SHP77 (cell line): ENCODE measurements at regions not wholly inside any gene's neighbourhood (a gene's known extent, or its start where the extent isn't known, plus 50 kb on each side); places are given as distances from the start of the nearest gene placed in this dataset.

Experiments
- DNase-seq, 2 experiments: peaks; one replicate each; lab custom pipeline; 2025; lab: John Stamatoyannopoulos, UW

GRCh38 chr2:147711031-147711430 is 133.8 kb upstream of the ACVR2A start:
- no peak for DNase-seq

- DNase-seq: no peak
Measured at GRCh38 chr2:147709655-147710054, 135.2 kb upstream of the ACVR2A start.

- no peak for DNase-seq
Measured at GRCh38 chr2:147703171-147703570, 141.7 kb upstream of the ACVR2A start.

GRCh38 chr2:147698166-147698565 is 146.7 kb upstream of the ACVR2A start:
- no peak for DNase-seq

- DNase-seq: no peak
Measured at GRCh38 chr2:147696426-147696825, 148.4 kb upstream of the ACVR2A start.

- no peak for DNase-seq
Measured at GRCh38 chr2:147689220-147689909, 155.5 kb upstream of the ACVR2A start.

GRCh38 chr2:147688242-147688641 is 156.6 kb upstream of the ACVR2A start:
- DNase-seq: no peak

- DNase-seq: no peak
Measured at GRCh38 chr2:147686365-147686764, 158.5 kb upstream of the ACVR2A start.

- DNase-seq: no peak
Measured at GRCh38 chr2:147684903-147685302, 159.9 kb upstream of the ACVR2A start.

GRCh38 chr2:147683380-147683779 is 161.4 kb upstream of the ACVR2A start:
- no peak for DNase-seq

- no peak for DNase-seq
Measured at GRCh38 chr2:147681093-147681492, 163.7 kb upstream of the ACVR2A start.

- DNase-seq: no peak
Measured at GRCh38 chr2:147679955-147680531, 164.8 kb upstream of the ACVR2A start.

- no peak for DNase-seq
Measured at GRCh38 chr2:147679191-147679954, 165.5 kb upstream of the ACVR2A start.

GRCh38 chr2:147665105-147665504 is 179.7 kb upstream of the ACVR2A start:
- no peak for DNase-seq

GRCh38 chr2:147663962-147664361 is 180.9 kb upstream of the ACVR2A start:
- DNase-seq: no peak

- DNase-seq: no peak
Measured at GRCh38 chr2:147663153-147663961, 181.5 kb upstream of the ACVR2A start.

- no peak for DNase-seq
Measured at GRCh38 chr2:147662221-147662620, 182.6 kb upstream of the ACVR2A start.

GRCh38 chr2:147660680-147661079 is 184.1 kb upstream of the ACVR2A start:
- no peak for DNase-seq

GRCh38 chr2:147659051-147659450 is 185.8 kb upstream of the ACVR2A start:
- no peak for DNase-seq

GRCh38 chr2:147657086-147658000 is 187.5 kb upstream of the ACVR2A start:
- DNase-seq: no peak

- DNase-seq: no peak
Measured at GRCh38 chr2:147649998-147650397, 194.8 kb upstream of the ACVR2A start.
